HCT116 (cell line): ENCODE measurements at regions not wholly inside any gene's neighbourhood (a gene's known extent, or its start where the extent isn't known, plus 50 kb on each side); places are given as distances from the start of the nearest gene placed in this dataset.

ENCODE experiments used
- CEBPB ChIP-seq: IDR thresholded peaks from 2 replicates; pipeline ENCODE4 v1.6.1; 2012; ENCODE audit warnings: low read depth
- CTCF ChIP-seq, 3 experiments: fragments of 200-600 bp in 1 of 3; sonication (generic) in 1 of 3; IDR thresholded peaks in 2 of 3; conservative IDR thresholded peaks in 1 of 3; 2 replicates each; pipeline ENCODE4 v1.5.1; 2012 to 2017; ENCODE audit warnings: low read depth in 2 of 3, low read length in 2 of 3, antibody characterized with exemption in 1 of 3, borderline replicate concordance in 1 of 3, control low read depth in 1 of 3, mild to moderate bottlenecking in 1 of 3, mixed read lengths in 1 of 3, mixed run types in 1 of 3, moderate library complexity in 1 of 3; ENCODE audit not compliant: insufficient read depth in 1 of 3
- EZH2 ChIP-seq: fragments of 200-600 bp; sonication (generic); IDR thresholded peaks from 2 replicates; pipeline ENCODE4 v1.6.1; 2017; ENCODE audit warnings: antibody characterized with exemption, mixed run types
- JUND ChIP-seq: IDR thresholded peaks from 2 replicates; pipeline ENCODE4 v1.6.1; 2012
- POLR2A ChIP-seq: IDR thresholded peaks from 2 replicates; pipeline ENCODE4 v1.7.0; 2011; ENCODE audit warnings: borderline replicate concordance; ENCODE audit not compliant: insufficient read depth, insufficient read length; ENCODE audit errors: extremely low read depth
- POLR2AphosphoS5 ChIP-seq: IDR thresholded peaks from 2 replicates; pipeline ENCODE4 v1.6.1; 2011; ENCODE audit warnings: mild to moderate bottlenecking, low read depth, low read length, moderate library complexity
- REST ChIP-seq: IDR thresholded peaks from 2 replicates; pipeline ENCODE4 v1.6.1; 2012; ENCODE audit warnings: low read depth

GRCh38 chr14:83714151-83714550, 1815.8 kb upstream of the FLRT2 start:
- TF ChIP-seq CTCF (IDR thresholded peaks at IDR 0.05 in 2 of 3, conservative IDR thresholded peaks at IDR 0.05 in 1 of 3; ENCODE audit: borderline replicate concordance in 1 of 3, insufficient read depth in 1 of 3, low read depth in 2 of 3, low read length in 2 of 3): no peak
- no peak for TF ChIP-seq EZH2
- no peak for TF ChIP-seq CEBPB
- TF ChIP-seq JUND: no peak
- no peak for TF ChIP-seq POLR2A
- TF ChIP-seq POLR2AphosphoS5: no peak
- TF ChIP-seq REST: no peak
